Peyer's patch (tissue), 4 donors: ENCODE measurements at regions not wholly inside any gene's neighbourhood (a gene's known extent, or its start where the extent isn't known, plus 50 kb on each side); places are given as distances from the start of the nearest gene placed in this dataset.

ENCODE experiments used
- POLR2A ChIP-seq, 2 donors: fragments of 450-650 bp; IDR thresholded peaks; one replicate each; pipeline ENCODE4 v1.5.1; 2017; ENCODE audit warnings: antibody characterized with exemption in 2 of 2, mild to moderate bottlenecking in 2 of 2, moderate library complexity in 2 of 2
- TF ChIP-seq, protein P1 (sequence below), 6 experiments: fragments of 450-650 bp in 4 of 6; fragments of 200-600 bp in 2 of 6; sonication (generic) in 1 of 6; IDR thresholded peaks; one replicate each; pipeline ENCODE4 v1.5.1; 2017 to 2019; ENCODE audit warnings: antibody characterized with exemption in 6 of 6, mild to moderate bottlenecking in 3 of 6, moderate library complexity in 1 of 6

DNA sequence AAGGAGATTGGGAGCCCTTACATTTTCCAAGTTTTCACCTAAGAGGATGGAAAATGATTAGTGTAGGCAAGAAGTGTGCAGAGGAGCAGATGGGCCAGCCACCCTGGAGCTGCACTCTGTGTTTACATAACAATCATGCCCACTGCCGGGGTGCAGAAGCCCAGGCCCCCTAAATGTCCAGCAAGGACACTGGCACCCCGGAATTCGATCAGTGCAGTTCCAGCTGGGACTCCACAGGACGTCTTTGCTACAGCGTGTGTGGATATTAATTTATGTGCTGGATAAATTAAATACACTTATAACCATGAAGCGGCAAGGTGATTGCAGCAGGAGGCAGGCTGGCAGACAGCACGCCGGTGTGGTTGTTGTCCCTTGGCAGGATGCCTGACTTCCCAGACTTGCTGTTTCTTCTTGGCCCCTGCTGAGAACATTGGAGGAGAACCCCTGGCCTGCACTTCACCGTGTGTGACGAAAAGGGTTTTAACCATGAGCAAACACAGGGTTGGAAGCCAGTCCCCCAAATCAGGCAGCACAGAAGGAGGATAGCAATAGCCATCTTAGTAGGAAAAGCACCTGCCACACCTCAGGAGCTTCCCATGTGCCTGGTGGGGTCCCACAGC, 73.7 kb downstream of the GADD45G start:
- TF ChIP-seq POLR2A (IDR thresholded peaks at IDR 0.05): no peak
- TF ChIP-seq, protein P1, sequence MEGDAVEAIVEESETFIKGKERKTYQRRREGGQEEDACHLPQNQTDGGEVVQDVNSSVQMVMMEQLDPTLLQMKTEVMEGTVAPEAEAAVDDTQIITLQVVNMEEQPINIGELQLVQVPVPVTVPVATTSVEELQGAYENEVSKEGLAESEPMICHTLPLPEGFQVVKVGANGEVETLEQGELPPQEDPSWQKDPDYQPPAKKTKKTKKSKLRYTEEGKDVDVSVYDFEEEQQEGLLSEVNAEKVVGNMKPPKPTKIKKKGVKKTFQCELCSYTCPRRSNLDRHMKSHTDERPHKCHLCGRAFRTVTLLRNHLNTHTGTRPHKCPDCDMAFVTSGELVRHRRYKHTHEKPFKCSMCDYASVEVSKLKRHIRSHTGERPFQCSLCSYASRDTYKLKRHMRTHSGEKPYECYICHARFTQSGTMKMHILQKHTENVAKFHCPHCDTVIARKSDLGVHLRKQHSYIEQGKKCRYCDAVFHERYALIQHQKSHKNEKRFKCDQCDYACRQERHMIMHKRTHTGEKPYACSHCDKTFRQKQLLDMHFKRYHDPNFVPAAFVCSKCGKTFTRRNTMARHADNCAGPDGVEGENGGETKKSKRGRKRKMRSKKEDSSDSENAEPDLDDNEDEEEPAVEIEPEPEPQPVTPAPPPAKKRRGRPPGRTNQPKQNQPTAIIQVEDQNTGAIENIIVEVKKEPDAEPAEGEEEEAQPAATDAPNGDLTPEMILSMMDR (IDR thresholded peaks at IDR 0.05): no peak
